Kidney capillary endothelial cell (primary cell): ENCODE measurements at regions not wholly inside any gene's neighbourhood (a gene's known extent, or its start where the extent isn't known, plus 50 kb on each side); places are given as distances from the start of the nearest gene placed in this dataset.

Experiments
- DNase-seq: peaks from one replicate; pipeline ENCODE4 v3.0.0-alpha.2; 2018; ENCODE audit warnings: low spot score

DNA sequence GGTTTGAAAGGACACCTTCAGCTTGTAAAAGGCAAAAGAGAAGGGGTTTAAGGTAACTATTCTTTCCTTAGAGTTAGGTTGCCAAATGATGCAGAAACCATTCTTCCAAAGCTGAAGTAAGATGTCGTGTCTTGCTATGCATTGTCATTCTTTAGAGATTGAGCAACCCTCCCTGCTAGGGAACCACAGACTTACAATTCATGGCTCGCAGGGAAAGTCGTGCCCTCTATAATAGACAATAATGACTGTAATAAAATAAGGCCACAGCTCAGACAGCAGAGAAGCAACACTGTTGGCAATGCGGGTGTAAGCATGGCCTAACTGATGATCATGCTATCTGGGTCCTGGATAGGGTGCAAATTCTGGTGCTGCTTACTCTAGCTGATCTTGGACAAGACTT lies 129.6 kb upstream of the CDH13 start:
- no peak for DNase-seq

DNA sequence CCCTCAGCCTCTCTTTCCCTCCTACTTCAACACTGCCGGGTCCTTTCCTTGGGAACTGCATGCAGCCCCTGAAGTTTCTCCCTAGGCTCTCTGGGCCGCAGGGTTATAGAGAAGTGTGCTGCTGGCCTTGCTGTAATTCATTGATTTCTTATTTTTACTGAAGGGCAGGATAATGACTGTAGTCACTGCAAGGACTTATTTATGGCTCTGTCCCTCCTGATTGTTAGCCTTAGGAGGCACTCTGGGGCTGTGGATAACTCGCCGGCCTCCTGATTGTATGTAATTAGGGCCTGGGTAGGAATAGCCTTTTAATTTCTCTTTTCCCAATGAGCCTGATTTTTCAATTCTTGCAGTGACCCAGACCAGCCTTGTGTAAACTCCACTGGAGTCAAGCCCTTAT lies 138.3 kb upstream of the CDH13 start:
- DNase-seq, result no peak

DNA sequence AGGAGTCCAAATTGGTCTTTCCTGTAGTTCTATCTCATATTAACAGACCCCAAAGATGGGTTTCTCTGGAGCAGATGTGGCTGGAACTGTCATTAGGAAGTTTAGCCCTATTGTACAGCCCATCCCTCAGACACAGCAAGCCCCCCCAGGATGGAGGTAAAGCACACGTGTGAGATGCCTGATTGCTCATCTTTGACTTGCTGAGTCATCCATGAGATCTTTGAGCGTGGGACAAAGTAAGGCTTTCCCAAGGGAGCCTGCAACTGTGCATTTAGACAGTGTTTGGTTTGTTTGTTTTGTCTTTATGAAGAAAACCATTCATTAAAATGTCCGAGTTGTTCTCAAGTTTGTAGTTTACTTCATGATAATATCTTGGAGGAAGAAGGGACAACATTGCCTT lies 145.3 kb upstream of the CDH13 start:
- DNase-seq, result no peak

DNA sequence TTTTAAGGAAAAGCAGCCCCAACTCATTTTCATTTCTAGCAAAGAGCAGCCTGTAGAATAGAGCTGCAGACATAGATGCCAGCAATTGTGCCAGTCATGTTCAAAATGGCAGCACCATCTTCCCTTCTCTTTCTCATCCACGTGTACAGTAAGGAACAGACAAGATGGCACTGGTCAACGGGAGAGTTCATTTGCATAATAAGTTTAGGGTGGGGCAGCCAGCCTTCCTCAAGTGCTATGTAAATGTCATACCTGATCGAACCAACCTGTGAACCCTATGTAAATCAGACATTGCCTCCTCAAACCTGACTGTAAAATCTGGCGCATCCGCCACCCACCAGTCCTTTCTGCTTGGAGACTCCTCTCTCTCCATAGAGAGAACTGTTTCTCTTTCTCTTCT lies 150.0 kb upstream of the CDH13 start:
- DNase-seq, result no peak

DNA sequence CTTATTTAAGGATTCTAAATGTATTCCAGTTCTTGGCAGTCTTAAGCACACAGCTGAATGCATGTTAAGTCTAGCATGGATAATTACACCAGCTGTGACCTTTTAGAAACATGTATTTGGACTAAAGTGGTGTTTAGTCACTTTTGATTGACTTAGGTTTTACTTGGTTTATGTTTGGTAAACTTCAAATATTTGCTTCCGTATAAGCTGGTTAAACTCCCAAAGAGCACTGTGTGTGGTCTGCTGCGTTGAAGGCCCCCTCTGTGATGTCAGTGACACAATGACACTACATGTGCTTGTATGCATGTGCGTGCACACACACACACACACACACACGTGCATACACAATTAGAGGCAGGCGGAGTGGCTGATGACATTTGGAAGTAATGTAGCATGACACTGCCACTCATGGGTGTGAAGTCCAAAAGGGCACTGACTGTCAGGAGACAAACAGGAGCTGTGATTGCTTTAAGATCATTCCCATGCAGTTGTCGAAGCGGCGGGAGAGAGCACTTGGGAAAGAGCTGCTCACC lies 156.1 kb upstream of the CDH13 start:
- no peak for DNase-seq

DNA sequence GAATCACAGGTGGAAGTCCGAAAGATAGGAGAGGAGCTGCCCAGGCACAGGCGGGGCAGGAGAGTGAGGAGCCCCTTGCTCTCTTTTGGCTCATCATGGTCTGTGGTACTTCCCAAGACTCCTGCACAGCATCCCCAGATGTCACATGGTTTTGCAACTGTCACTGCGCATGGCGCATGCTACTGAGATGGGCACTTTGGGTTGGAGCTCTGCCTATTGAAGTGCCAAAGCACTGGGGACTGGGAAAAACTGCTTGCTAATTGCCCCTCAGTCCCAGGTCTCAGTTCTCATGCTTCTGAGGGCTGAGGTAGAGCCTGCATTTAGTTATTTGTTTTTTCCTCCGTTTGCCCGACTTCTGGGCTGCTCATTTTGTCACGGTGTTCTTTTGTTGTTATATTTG lies 156.8 kb upstream of the CDH13 start:
- DNase-seq, result no peak

DNA sequence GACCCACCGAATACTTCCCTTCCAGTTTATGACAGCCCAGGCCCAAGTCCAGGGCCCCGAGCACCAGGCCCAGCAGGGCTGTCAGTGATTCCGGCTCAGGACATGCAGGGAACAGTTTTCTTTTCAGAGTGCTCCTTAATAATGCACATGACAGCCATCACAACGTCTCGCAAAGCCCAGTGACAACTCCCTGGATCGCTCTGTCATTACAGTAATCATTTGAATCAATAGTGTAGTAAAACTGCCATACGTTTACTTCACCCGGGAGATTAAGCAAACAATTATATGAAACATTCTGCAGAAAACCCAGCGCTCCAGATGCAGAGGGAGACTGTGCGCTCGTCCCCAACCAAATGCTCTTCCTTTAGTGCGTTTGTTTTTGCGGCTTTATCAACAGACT lies 162.6 kb upstream of the CDH13 start:
- no peak for DNase-seq

DNA sequence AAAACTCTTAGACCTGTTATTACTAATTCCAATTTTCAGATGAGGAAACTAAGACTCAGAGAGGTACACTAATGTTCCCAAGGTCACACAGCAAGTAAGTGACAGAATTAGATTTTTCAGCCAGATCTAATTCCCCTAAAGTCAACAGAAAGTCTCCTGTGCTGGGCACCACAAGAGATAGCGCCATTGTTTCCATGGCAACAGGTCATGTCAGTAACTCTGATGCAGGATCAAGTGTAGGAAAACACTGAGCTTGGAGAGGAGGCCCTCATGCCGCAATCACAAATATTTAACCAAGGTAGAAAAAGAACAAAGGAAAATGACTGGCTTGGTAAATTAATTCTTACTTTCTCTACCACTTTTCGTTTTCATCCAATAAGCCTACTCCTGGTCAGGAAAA lies 166.0 kb upstream of the CDH13 start:
- no peak for DNase-seq

DNA sequence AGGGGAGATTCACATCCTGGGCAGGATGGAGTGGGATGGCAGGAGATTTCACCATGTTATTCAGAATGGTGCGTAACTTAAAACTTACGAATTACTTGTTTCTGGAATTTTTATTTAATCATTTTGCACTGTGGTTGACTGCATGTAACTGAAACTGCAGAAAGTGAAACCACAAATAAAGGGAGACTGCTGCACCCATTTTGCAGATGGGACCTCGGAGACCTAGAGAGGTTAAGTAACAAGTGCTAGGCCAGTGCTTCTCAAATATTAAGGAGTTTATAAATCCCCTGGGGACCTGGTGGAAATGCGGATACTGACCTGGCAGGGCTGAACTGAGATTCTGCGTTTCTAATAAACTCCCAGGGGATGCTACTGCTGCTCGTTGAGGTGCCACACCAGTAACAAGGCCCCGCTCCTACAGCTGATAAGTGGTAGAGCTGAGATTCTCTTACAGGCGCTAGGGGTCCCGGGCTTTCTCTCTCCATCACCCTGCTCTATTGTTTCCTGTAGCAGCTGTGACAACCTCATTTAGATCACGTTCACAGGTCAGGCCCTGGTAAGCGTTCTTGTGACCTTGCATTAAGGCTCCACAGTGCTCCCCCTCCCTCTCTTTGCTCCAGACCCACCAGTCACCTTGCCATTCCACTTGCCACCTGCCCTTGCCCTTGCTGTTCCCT lies 167.1 kb upstream of the CDH13 start:
- no peak for DNase-seq

DNA sequence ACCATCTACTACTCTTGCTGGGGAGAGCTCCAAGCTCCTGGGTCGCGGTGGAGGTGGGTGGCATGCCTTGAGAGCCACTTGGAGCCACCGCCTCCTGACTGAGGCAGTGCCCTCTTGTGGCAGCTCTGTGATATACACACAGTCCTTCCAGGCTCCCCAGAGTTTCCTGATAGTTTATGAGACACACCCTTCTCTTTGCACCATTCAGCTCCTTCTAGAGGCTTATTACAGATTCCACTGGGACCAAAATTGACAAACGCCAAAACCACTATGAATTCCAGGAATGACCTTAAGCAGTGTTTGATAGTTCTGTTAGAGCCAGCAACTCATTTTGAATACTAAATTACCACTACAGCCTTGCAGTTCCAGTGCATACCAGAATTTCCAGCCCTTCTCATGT lies 170.1 kb upstream of the CDH13 start:
- peak; percentile 56 for DNase-seq

DNA sequence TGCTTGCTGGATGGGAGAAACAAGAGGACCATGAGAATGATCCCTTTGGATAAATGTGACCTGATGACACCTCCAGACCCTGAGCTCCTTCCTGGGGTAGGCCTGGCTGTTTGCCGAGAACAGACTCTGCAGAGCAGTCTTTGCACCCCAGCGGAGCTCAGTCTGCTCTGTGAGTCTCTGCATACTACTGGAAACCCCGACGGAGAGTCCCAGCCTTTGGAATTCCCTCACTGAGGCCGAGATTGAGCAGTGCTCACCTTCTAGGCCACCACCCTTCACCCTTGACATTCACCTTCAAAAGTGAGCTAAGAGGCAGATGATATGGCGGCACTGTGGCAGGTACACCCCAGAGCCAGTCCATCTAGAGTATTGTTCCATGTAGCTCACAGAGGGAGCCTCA lies 172.2 kb upstream of the CDH13 start:
- no peak for DNase-seq

DNA sequence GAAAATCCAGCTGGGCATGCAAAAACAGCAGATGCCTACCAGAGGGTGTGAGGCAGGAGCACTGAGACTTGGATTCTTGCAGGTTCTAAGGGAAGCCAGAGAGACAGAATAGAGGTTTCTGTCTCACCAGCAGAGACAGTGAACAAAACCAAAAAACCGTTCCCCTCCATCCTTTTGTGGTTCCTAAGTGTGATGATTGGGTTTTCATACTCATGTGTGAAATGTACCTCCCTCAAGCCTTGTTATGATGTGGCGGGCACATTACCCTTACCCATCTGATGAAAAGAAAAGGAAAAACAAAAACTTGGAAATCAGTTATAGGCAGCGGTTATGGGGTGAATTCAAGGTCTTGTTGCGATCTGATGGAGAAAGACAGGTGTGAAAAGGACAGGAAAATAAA lies 172.6 kb upstream of the CDH13 start:
- no peak for DNase-seq

DNA sequence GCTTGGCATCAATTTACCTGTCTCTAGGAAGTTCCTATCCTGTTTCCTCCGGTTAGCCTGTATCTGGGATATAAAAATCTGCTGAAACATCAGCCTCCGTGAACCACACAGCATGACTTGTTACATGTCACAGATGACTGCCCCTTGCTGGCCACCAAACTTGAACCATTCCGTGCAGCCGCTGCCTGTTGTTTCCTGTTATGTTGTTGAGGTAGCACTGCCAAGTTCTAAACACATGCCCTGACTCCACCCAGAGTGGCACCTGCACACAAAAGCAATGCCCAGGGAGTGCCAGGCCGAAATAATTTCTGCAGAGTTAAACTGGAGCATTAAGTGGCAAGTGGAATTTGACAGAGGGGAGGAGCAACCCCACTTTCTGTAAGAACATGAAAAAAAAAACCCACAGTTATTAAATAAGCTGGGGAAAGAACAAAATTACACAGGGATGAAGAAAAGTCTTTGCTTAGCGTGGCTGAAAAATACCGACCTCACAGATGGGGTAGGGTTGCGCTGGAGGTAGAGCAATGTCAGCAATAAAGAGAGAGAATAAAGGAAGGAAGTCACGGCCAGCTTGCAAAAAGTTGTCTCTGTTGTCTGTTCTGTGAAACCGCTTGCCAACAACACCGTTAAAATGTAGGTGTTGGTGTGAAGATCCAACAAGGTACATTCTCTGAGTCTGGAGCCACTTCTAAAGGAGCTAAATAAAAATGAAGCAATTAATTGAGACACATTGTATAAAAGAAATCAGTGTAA lies 174.6 kb upstream of the CDH13 start:
- DNase-seq, result no peak

DNA sequence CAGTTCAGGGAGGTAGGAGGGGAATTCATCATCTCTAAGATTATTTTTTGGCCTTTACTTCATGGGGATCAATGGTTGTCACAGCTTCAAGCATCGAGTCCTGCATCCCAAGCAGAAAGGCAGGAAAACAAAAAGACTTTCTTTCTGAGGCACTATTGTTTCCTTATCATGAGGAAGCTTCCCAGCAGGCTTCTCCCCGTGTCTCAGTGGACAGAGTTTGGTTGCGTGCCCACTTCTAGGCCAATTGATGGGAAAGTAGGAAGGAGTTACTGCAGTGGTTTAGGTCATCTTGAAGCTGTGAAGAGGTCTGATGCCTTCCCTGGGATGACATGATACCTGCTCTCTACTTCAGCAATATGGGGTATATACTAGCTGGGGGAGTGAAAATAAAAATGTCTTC lies 175.3 kb upstream of the CDH13 start:
- DNase-seq, result no peak

DNA sequence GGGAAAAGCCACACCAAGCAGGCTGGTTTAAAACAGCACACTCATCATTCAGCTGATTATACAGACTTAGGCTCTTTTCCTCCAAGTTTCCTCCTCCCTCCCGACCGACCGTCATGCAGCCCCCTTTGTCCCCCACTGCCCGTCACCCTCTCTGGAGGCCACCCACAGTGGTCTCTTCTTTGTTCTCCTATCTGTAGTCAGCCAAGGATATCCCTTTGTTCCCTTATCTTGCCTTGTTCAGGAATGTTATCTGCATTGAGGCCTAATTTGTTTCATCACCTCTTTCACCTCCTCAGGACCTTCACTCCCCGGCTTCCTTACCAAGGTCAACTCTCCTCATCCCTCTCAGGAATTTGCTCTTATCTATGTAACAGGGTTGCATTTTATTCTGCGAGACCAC lies 186.4 kb upstream of the CDH13 start:
- DNase-seq, result no peak

DNA sequence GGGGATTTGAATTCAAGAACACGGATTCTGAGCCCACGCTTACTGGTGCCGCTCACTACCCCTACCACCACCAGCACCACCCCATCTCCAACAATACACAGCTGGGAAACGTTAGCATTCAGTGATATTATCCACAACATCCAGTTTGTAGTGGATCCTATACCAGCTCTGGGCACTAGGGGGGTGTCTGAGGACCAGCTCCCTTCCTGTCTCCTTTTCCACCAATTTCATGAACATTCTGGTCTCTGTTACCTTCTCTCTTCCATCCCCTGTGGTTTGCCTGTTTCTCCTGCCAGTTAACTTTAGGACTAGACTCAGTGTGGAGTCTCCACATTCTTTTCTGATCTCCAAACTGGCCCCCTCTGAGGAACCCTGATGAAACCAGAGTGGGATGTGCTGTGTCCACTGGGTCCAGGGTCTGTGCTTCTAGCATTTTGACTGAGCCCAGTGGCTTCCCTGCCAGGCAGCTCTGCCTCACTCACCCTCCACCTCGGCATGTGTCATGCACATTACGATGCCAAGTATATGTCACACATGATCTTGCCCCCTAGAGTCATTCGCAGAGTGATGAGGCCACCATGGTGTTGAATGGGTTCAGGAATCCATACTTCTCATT lies 187.0 kb upstream of the CDH13 start:
- peak; percentile 1 for DNase-seq

DNA sequence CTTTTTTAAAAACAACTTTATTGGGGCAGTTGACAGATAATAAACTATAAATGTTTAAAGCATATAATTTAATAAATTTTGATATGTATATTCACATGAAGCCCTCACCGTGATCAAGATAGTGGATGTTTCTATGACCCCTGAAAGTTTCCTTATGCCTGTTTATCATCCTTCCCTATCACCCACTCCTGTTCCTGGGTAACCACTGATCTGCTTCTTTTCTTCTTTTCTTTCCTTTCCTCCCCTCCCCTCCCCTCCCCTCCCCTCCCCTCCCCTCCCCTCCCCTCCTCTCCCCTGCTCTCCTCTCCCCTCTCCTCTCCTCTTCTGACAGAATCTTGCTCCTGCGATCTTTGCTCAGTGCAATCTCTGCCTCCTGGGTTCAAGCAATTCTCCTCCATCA lies 193.7 kb upstream of the CDH13 start:
- no peak for DNase-seq

DNA sequence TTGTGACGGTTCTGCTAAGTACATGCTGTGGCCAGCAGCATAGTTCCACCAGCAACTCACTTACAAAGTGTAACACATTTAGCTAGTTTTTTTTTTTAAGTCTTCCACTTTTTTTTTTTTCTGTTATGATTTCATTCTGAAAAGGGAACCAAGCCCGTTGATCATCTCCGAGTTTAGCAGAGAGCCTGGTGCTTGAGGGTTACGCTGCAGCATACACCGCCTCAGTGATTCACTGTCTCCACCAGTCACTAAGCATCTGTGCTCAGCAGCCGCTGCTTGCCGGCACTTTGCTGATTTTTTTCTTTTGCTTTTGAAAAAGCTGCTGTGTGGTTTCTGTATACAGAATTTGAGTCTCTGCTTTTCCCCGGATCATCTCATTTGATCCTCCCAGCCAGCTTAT lies 194.5 kb upstream of the CDH13 start:
- DNase-seq, result no peak

DNA sequence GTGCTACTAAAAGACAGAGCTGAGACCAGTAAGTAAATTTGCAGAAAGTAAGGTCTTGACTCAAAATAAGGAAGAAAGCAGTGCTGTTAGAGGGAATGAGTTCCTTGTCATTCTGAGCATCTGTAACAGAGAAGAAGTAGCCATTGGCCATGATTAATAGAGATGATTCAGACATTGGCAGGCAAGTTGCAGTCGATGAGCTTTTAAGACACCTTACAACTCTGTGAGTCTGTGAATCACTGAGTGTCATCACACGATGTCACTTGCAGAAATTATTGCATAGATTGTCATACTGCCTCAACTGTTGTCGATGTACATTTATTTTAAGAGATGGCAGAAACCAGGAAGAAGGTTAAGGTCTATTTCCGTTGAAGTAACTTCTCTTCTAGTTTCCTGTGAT lies 201.1 kb upstream of the CDH13 start:
- peak; percentile 7 for DNase-seq

DNA sequence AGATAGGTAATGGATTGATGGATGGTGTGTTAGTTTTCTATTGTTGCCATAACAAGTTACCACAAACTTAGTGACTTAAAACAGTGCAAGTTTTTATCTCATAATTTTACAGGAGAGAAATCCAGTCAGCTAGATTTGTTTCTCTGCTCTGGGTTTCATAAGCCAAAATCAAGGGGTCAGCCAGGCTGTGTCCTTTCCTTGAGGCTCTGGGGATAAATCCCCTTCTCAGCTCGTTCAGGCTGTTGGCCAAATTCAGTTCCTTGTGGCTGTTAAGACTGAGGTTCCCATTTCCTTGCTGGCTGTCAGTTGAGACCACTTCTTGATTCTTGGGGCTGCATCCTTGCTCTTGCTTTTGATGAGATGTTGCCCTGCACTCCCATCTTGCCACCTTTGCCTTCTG lies 204.9 kb upstream of the CDH13 start:
- no peak for DNase-seq

DNA sequence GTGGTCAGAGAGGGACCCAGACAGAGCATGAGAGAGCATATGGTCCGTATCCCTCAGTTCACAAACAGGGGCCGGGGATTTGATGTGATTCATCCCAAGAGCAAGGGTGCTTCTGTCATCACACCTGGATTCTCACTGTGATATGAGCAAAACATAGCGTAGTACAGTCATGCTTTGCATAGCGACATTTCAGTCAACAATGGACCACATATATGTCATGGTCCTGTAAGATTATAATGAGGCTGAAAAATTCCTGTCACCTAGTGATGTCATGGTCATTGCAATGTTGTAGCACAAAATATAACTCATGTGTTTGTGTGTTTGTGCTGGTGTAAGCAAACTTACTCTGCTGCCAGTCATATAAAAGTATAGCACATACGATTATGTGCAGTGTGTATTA lies 207.4 kb upstream of the CDH13 start:
- DNase-seq, result no peak

DNA sequence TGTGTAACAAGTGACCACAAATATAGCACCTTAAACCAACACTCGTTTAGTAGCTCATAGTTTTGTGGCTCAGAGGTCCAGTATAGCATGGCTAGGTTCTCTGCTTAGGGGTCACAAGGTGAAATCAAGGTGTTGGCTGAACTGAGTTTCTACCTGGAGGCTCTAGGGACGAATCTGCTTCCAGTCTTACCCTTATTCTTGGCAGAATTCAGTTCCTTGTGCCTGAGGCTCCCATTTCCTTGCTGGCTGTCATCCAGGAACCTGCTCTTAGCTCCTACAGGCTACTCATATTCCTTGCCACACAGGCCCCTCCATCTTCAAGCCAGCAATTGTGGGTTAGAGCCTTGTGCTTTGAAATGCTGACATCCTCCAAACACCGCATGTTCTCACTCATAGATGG lies 212.3 kb upstream of the CDH13 start:
- DNase-seq, result no peak

DNA sequence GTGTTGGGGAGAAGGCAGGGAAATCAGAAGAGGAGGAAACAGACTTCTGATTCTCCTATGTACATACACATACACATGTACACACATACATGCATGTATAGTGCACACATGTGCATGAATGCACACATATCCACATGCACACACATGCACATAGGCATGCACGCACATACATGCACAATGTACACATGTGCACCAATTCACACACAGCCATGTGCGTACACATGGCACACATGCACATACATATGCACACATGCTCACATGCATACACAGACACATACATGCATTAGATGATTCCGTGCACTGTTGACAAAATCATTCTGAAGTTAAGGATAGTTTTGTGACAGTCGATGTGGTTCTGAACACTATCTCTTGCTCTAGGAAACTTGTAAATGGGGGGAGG lies 214.0 kb upstream of the CDH13 start:
- no peak for DNase-seq
